OCI-LY7 (cell line): ENCODE measurements at regions not wholly inside any gene's neighbourhood (a gene's known extent, or its start where the extent isn't known, plus 50 kb on each side); places are given as distances from the start of the nearest gene placed in this dataset.

Experiments
- BruUV-seq: library from RNA; stranded (reverse); fragments of 400-500 nt; replicated peaks from 2 replicates; lab custom pipeline; 2021; lab: Mats Ljungman, UMichigan
- CTCF ChIA-PET: fragments of 300-600 bp; sonication (Branson Sonifier 250); formaldehyde crosslinking; loops from one replicate; lab custom pipeline; 2022; ENCODE audit warnings: antibody characterized with exemption; ENCODE audit not compliant: unreplicated experiment; lab: Charles Lee
- POLR2A ChIA-PET: fragments of 300-600 bp; sonication (Branson Sonifier 250); formaldehyde crosslinking; loops from one replicate; lab custom pipeline; 2022; ENCODE audit warnings: antibody characterized with exemption; lab: Charles Lee
- DNase-seq: peaks from one replicate; pipeline ENCODE4 v3.0.0-alpha.2; 2015; ENCODE audit warnings: low spot score
- H2AFZ ChIP-seq: fragments of 200-600 bp; sonication (generic), shearing (Covaris generic); 2 replicates; pipeline ENCODE4 v1.6.1; 2014; ENCODE audit warnings: mild to moderate bottlenecking, antibody characterized with exemption, low read length, moderate library complexity
- H3K27ac ChIP-seq: fragments of 200-600 bp; sonication (generic); 2 replicates; pipeline ENCODE4 v1.5.1; 2014; ENCODE audit warnings: mixed run types, low read depth, mild to moderate bottlenecking, moderate library complexity, low read length, inconsistent platforms; ENCODE audit not compliant: poor library complexity, severe bottlenecking
- H3K36me3 ChIP-seq: fragments of 200-600 bp; sonication (generic); 2 replicates; pipeline ENCODE4 v1.6.1; 2014; ENCODE audit warnings: mild to moderate bottlenecking, antibody characterized with exemption, low read length, moderate library complexity, mixed read lengths; ENCODE audit not compliant: insufficient read depth
- H3K4me1 ChIP-seq: fragments of 200-600 bp; sonication (generic); 2 replicates; pipeline ENCODE4 v1.5.1; 2014; ENCODE audit warnings: mild to moderate bottlenecking, low read length; ENCODE audit not compliant: insufficient read depth, poor library complexity, severe bottlenecking
- H3K4me2 ChIP-seq: fragments of 200-600 bp; sonication (generic); 2 replicates; pipeline ENCODE4 v1.6.1; 2014; ENCODE audit warnings: mild to moderate bottlenecking, low read length
- H3K4me3 ChIP-seq: fragments of 200-600 bp; sonication (generic); 2 replicates; pipeline ENCODE4 v1.5.1; 2014; ENCODE audit warnings: mild to moderate bottlenecking, low read depth, low read length; ENCODE audit not compliant: poor library complexity, severe bottlenecking
- H3K79me2 ChIP-seq: fragments of 200-600 bp; sonication (generic); 2 replicates; pipeline ENCODE4 v1.6.1; 2016; ENCODE audit warnings: low read depth, mild to moderate bottlenecking, low read length, moderate library complexity, mixed read lengths; ENCODE audit not compliant: insufficient read depth
- H3K9me2 ChIP-seq: fragments of 200-600 bp; sonication (generic); 2 replicates; pipeline ENCODE4 v1.6.1; 2016; ENCODE audit warnings: mild to moderate bottlenecking, low read length, mixed read lengths; ENCODE audit not compliant: insufficient read depth
- H3K9me3 ChIP-seq: fragments of 200-600 bp; sonication (generic); 2 replicates; pipeline ENCODE4 v1.6.1; 2014; ENCODE audit warnings: mild to moderate bottlenecking, mixed run types, low read length, mixed read lengths
- H4K20me1 ChIP-seq: fragments of 200-600 bp; sonication (generic); 2 replicates; pipeline ENCODE4 v1.6.1; 2014; ENCODE audit warnings: mild to moderate bottlenecking, antibody characterized with exemption, low read length, moderate library complexity, mixed read lengths; ENCODE audit not compliant: insufficient read depth
- CTCF ChIP-seq: fragments of 200-600 bp; sonication (generic); conservative IDR thresholded peaks from 2 replicates; pipeline ENCODE4 v1.5.1; 2014; ENCODE audit warnings: mild to moderate bottlenecking, antibody characterized with exemption, low read length, moderate library complexity, mixed read lengths
- EZH2phosphoT487 ChIP-seq: fragments of 200-600 bp; sonication (generic); IDR thresholded peaks from 2 replicates; pipeline ENCODE4 v1.6.1; 2018; ENCODE audit warnings: low read depth, borderline replicate concordance, mild to moderate bottlenecking, mixed run types, antibody characterized with exemption, low read length, moderate library complexity, mixed read lengths
- intact Hi-C: fragments of 100-400 bp; cut with micrococcal nuclease; formaldehyde crosslinking; loops from one replicate; pipeline ENCODE4 v1.10.0; 2022; ENCODE audit not compliant: unreplicated experiment

DNA sequence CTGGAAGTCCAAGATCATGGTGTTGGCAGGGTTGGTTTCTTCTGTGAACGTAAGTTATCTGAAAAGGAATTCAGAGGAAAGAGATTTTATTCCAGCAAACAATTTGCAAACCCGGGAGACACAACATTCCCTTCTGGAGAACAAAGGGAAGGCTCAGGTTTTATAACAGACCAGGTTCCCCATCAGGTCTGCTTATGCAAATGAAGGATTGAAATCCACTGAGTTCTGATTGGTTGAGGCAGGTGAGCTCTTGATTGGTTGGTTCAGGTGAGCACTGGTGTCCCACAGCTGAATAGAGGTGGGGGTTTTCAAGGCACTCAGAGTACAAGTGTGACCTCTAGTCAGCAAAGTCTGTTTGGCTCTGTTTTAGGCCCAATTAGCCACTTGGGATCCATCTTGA, 1306.8 kb downstream of the TBC1D22A start:
- DNase-seq = no peak
- peaks cover 10% of the 10 kb centered on the region; the same call in 1 of the 2 replicates for H3K9me3 ChIP-seq
- no peaks in the 10 kb centered on the region for H4K20me1 ChIP-seq
- H3K4me3 ChIP-seq = no peak overlapping the region
- H3K79me2 ChIP-seq = no peaks in the 10 kb centered on the region
- peaks cover 67% of the 10 kb centered on the region for H3K4me1 ChIP-seq
- peak overlapping the region; percentile 92 for H3K27ac ChIP-seq
- CTCF ChIA-PET = no interaction called here
- H3K4me2 ChIP-seq = no peak overlapping the region
- intact Hi-C loops = no loop called here
- POLR2A ChIA-PET = interaction anchor here (1.0 kb wide), 2 partner anchors 24 to 30 kb away, joined by 4 read pairs; no protein-coding TSS in a partner anchor
- no TSS peak for BruUV-seq
- no peak for TF ChIP-seq EZH2phosphoT487
- no peak for TF ChIP-seq CTCF
- H3K36me3 ChIP-seq = peaks cover 8% of the 10 kb centered on the region; the same call in 1 of the 2 replicates
- H2AFZ ChIP-seq = peak overlapping the region; percentile 22; the same call in 1 of the 2 replicates
- no peaks in the 10 kb centered on the region for H3K9me2 ChIP-seq

- no peak overlapping the region for H3K4me3 ChIP-seq
- ChIA-PET CTCF (no interaction called here), POLR2A (no interaction called here)
- no TSS peak for BruUV-seq
- H3K9me3 ChIP-seq = peaks cover 10% of the 10 kb centered on the region; the same call in 1 of the 2 replicates
- H3K36me3 ChIP-seq = peaks cover 8% of the 10 kb centered on the region; the same call in 1 of the 2 replicates
- H2AFZ ChIP-seq = no peak overlapping the region
- H3K9me2 ChIP-seq = no peaks in the 10 kb centered on the region
- no peaks in the 10 kb centered on the region for H3K79me2 ChIP-seq
- TF ChIP-seq CTCF (no peak), EZH2phosphoT487 (no peak)
- DNase-seq = no peak
- intact Hi-C loops = no loop called here
- no peak overlapping the region for H3K27ac ChIP-seq
- H3K4me1 ChIP-seq = peaks cover 58% of the 10 kb centered on the region
- no peak overlapping the region for H3K4me2 ChIP-seq
- H4K20me1 ChIP-seq = no peaks in the 10 kb centered on the region
Measured at GRCh38 chr22:48068323-48068885, 1306.0 kb downstream of the TBC1D22A start.

DNA sequence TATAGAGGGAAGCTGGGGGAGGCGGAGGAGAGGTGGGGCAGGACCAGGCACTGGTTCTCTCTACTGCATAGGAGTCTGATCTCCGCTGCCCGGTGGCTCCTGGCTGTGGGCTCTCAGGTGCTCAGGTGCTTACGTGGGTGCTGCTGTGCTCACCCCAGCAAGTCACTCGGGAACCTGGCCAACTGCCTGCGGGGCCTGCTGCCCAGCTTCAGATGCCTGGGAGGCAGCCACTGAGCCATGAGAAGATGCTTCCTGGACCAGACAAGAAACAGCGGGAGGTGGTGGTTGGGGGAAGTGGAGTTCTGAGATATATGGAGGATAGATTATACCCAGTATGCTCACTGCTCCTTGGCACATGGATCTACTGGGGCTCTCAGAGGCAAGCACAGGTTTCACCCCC, 1303.4 kb downstream of the TBC1D22A start:
- Histone ChIP-seq H3K4me3 (no peak overlapping the region), H3K9me3 (peaks cover 10% of the 10 kb centered on the region; the same call in 1 of the 2 replicates), H3K79me2 (no peaks in the 10 kb centered on the region), H3K27ac (no peak overlapping the region), H3K4me2 (no peak overlapping the region), H4K20me1 (no peaks in the 10 kb centered on the region), H3K4me1 (peaks cover 33% of the 10 kb centered on the region), H3K9me2 (no peaks in the 10 kb centered on the region), H3K36me3 (peaks cover 8% of the 10 kb centered on the region; the same call in 1 of the 2 replicates), H2AFZ (no peak overlapping the region)
- CTCF ChIA-PET = no interaction called here
- no TSS peak for BruUV-seq
- DNase-seq = no peak
- TF ChIP-seq CTCF (no peak), EZH2phosphoT487 (no peak)
- intact Hi-C loops = no loop called here
- POLR2A ChIA-PET = interaction anchor here (1.5 kb wide), 1 partner anchor 9 kb away, joined by 3 read pairs; no protein-coding TSS in a partner anchor
